ENCODE measurements at regions not wholly inside any gene's neighbourhood (a gene's known extent, or its start where the extent isn't known, plus 50 kb on each side); places are given as distances from the start of the nearest gene placed in this dataset.

DNA sequence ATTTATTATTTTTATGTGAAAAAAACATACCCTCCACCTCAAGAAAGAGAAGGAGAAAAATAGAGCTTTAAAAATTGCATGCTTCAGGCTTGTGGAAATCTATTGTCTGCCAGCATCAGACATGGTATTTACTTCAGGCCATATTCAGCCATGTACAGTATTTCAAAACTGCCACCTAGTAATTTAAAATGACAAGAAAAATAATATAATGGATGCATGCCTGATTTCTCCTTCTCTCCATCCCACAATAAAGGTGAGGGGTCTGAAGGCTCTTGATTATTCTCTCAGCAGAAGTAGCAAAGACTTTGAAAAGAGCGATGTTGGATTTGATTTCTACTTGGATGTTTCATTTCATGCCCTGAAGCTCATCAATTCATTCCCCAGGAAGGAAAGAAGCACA is 250.7 kb downstream of the TBC1D4 start:
- DNase-seq: no peak

DNA sequence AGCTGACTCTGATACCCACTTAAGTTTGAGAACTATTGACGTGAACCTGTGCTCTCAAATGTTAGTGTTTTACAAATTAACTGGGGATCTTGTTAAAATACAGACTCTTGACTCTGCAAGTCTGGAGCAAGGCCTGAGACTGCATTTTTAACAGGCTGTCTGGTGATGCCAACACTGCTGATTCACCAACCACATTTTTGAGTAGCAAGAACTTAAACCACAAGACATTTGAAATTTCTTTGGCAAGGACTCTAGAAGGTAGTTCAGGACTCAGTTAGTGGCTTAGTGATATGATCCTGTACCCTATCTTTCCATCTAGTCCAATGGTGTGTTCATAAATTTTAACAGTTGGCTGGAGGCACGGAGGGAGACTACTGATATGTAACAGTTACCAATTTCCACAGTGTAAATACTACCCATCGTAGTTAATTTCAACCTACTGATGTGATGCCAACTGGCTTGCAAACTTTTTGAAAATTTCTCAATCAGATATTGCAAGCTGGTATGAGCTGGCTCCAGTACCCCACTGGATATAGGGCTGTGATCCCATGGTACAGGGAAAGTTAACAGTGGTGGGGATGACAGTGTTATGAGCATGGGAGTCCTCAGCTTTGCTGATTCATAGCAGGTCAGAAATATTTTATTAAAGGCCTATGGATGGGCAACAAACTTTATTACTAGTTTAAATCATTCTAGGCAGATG is 255.1 kb downstream of the TBC1D4 start:
- no peak for DNase-seq

DNA sequence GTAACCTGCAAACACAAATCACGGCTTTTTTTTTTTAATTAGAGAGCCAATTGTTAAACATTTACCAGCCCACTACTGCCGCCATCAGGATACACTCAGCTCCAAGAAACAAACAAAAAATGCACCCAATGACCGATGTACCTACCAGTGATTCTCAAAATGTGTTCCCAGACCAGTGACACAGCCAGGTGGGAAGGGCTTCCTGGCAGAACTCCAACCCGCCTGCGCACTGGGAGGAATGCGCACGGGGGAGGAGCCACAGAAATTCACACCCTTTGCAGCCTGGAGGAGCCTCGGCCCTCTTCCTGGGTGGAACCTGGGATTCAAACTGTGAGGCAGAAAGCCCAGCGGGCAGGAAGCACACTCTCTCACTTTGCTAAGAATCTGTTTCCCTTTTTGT is 255.9 kb downstream of the TBC1D4 start:
- no peak for DNase-seq

DNA sequence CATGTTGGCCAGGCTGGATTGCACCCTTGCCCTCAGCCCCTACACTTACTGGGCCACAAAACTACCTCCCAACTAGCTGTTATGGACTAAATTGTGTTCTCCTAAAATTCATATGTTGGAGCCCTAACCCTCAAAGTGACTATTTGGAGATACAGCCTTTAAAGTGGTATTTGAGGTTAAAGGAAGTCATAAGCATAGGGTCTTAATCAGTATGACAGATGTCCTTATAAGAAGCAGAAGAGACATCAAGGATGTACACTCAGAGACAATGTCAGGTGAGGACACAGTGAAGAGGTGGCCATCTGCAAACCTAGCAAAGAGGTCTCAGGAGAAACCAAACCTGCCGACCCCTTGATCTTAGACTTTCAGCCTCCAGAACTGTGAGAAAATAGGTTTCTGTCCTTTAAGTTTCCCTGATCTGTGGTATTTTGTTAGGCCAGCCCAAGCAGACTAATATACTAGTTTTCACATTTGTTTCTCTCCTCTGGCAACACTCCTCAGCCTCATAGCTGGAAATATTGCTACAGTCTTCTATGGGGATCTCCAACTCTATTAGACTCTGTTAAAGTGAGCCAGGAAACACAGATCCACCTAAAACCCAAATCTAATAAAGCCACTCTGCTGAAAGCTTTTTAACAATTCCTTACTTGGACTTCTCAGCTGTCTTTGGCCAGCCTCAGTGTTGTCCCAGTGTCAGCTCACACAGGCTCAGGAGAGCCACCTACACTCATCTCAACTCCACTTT is 256.5 kb downstream of the TBC1D4 start:
- no peak for DNase-seq

DNA sequence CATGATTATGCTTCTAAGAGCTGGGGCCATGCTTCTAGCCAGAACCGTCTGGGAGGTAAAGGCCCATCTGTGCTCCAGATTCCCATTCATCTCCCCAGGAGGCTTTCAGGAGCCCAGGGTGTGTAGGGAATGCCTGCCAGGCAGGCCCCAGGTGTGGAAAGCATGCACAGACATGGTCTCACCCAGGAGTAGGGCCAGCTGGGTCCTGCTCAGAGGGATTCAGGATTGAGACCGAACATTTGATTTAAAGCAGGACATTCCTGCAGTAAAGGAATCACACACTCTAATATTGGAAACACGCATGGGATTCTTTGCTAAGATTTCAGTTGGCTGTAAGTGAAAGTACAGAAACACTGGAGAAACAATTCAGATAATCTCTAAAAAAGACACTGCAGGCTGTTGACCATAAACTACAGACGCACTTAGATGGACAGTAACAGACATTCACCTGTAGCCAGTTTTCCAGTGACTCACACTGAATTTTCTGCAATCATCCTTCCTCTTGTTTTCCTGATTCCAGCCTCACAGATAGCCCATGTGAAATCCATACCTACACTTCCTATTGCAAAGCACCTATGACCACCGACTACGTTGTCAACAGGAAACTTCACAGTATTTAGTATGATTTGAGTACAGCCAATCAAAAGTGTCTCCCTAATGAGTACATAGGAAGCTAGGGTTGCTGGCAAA is 257.8 kb downstream of the TBC1D4 start:
- DNase-seq: no peak

DNA sequence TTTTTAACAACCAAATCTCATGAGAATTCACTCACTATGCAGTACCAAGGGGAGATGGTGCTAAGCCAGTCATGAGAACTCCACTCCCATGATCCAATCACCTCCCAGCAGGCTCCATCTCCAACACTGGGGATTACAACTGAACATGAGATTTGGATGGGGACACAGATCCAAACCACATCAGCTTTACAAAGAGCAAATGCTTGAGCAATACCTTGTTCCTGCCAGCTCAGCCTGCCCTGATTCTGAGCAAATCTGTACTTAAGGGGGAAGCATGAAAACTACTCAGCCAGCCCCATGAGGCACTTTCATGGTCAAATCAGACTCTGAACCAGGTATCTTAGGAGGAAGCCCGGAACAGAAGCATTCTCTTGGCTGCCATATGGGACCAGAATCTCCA is 259.9 kb downstream of the TBC1D4 start:
- no peak for DNase-seq

DNA sequence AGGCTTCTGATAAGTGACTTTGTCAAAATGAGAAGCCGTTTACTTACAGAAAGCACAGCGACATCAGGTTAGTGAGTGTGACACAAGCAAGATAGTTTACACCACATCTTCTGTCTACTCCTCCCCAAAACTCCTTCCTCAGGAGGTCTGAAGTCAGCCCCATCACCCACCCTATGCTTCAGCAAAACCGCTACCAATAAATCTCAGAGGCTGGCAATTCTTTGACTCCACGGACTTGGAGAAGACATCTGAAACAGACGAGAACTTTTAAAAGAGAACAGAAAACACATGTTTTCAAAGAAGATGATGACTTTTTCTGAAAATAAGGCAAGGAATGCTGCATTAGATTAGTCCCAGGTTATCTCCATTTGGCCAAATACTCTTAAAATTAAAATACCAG is 261.1 kb downstream of the TBC1D4 start:
- DNase-seq: no peak

DNA sequence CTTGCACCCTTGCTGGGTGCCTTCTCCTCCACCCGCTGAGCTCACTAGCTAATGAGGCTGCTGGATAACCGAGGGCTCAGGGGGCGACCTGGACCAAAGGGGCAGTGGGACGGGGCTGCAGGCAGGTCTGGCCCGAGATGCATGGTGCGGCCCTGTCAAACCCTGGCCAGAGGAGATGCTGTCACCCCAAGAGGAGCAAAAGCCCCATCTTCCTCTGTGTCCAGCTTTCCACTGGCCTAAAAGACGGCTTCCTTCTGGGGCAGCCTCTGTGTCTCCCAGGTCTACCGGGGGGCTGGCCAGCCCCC is 261.8 kb downstream of the TBC1D4 start:
- DNase-seq: no peak

DNA sequence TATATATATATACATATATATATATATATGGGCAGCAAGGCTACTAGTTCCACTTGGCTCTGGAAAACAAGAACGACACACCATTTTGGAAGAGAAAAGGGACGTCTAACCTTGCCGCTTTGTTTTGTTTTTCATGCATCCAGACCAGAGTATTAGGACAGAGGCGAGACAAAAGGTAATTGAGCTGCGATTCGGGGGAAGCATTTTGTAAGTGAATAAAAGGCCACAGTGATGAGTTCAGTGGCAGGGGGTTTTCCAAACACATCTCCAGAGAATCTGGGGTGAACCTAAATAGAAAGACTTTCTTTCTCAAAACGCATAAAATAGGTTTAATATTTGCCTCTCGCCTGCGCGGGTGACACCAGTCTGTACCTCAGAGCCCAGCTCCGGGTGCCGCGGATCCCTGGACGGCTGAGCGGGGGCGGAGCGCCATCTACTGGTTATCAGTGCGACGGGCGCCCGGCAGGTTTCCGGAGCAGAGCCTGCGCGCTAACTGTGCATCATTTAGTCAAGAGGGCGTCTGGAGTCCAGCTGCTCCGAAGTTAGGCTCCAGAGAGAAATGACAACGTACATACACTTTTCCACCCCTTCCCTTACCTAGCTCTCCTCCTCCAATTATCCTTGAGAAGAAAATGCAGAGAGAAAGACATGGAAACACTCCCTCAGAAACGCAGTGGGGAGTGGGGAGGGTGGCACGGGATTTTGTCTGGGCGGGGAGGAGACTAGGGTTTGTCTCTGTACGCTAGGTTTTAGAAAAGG is 262.3 kb downstream of the TBC1D4 start:
- DNase-seq: peak; percentile 88

DNA sequence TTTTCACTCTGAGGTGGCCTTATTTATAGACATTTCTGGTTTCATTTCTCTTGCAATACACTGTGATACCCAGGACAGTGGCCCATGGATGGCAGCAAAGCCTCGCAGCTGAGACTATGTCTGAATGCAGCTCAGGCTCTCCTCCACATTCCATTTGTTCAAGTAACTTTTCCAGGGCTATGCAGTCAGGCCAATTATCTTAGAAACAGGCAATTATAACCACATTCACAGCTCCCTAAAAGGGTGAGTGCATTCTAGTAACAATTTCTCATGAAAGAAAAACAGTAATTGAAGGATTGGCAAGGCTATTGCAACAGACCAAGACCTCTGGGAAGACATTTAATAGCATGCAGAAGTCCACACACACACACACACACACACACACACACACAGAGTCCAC is 264.0 kb downstream of the TBC1D4 start:
- DNase-seq: no peak

DNA sequence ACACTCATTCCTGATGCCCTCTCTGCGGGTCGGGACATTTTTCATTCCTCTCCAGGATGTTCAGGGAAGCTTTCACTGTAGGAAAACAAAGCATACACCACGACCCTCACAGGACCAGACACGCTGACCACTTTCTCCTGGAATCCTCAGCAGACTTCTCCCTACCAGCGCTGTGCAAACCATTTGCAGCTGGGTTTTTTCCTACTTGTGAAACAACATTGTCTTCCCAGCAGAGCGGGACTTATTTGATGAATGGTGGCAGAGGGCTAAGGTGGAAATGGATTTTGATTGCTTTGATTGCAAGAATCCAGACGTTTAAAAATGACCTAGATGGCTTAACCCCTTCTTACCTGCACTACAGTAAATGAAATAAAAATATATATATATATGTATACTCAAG is 265.9 kb downstream of the TBC1D4 start:
- DNase-seq: no peak

DNA sequence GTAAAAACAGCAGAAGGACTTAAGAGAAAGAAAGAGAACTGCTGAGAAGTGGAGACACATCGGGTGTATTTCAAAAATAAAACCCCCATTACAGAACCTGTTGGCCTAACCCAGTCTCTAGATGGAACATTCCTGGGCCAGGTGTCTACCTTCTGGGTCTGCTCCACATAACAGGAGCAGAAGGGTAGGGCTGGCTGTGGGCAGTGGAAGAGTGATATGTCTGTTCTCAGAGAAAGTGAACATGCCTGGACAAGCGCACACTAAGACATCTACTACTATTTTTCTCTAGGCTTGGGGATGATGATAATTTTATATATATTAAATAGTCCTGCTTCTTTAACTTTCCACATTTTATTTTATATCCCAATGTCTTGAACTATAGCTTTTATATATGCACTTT is 267.1 kb downstream of the TBC1D4 start:
- no peak for DNase-seq

DNA sequence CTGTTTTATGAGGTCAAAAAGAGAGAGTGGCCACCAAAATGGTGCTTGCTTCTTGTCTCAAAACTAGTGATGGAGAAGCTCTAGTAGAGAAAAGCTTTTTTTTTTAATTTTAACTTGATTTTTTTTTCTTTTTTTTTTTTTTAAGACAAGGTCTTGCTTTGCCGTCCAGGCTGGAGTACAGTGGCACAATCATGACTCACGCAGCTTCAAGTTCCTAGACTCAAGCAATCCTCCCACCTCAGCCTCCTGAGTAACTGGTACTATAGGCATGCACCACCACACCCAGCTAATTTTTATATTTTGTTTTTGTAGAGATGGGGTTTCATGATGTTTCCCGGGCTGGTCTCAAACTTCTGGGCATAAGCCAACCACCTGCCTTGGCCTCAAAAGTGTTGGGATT is 279.0 kb downstream of the TBC1D4 start:
- DNase-seq: no peak

DNA sequence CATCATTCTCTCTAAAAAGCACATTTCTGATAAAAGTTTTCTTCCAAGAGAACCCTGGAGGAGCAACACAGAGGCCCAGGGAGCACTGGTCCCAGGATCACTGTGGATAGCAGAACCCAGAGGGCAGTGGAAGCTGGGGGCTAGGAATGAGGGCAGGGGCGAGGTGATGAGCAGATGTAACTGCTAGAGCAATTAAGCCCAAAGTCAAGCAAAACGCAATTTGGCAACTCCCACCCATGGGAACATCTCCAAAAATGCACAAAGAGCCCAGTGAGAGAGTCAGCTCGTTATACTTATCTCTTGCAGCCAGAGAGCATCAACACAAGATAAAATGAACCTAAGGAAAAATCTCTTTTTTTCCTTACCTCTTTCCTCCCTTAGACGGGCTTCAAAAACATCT is 284.2 kb downstream of the TBC1D4 start:
- no peak for DNase-seq

DNA sequence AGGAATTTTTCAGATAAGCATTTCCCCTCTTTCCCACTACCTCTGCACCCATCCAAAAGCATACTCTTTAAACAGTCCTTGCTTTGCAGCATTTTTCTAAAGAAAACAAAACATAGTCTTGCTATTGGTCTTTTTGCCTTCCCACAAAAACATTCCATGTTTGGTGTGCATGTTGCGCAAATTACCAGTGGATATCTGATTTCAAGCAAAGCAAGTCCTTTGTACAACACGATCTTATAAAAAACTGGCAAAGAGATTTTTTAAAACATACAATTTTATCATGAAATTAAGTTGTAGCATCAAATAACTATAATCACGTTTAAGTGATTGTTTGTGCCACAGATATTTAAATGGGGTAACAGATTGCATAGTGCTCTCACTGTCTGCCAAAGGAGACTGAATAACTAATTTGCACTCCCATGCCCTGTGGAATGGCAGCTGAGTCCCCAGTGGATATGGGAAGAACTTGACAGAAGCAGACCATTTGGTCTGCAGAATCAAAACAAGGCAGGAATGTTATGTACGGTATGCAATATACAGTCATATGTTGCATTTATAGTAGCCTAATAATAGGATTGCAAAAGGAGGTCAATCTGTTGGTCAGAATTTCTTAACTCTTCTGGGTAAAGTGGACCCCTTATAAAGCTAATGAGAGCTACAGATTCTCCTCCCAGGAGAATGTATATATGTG is 285.7 kb downstream of the TBC1D4 start:
- DNase-seq: no peak

DNA sequence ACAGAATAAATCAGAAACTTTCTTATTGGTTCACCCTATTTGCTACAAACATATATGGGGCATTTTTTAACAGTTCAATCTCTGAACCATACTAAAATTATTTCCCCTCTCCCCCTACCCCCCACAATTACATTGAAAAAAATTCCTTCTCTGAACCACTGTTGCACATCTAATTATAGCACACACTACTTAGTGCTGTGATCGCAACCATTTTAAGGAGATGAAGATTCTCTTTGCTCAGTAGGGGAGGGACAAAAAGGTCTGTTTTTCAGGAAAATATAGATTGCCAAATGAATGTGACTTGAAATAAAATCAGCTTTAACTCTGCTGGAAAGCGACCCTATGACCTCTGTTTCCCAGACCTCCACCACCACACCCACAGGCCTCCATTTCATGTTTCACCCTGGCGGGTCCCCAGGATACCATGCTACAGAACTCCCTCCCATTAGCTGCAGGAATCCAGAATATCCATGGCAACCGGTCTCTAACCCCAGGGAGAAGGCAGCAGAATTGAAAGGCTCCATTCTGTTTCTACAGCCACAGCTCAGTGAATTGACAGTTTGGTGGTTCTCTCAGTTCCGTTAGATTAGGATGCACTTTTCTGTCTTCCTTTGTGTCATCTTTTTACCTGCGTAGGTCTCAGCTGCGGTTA is 286.3 kb downstream of the TBC1D4 start:
- DNase-seq: no peak

DNA sequence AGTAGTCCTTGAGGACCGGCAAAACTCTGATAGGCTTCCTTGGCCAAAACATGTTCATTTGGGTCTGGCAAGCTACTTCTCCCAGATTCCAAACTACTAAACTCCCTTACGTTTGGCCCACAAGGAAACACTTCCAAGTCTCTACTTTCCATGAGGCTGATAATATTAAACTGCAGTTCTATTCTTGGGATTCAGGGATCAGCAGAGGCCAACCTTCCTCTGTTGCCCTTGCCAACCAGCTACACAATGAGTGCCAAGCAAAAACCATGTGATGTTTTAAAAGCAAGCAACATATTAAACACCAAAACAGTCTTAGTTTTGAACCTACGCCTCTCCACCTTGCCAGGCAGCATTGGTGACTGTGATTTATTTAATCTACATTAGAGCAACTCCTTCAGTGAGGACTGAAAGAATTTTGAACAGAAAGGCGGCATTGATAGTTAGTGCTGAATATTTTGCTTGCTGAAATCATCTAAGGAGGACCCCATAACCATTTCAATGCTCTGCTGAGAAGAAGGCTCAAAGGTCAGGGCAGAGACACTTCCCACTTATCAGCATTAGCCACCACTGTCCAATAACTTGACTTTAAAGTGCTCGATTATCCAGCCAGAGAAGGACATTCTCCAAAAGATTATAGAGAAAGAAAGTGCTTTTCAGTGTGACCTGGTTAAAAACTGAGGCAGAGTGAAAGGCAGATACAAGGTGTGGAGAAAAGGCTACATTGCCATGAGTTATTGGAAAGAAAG is 287.1 kb downstream of the TBC1D4 start:
- no peak for DNase-seq

DNA sequence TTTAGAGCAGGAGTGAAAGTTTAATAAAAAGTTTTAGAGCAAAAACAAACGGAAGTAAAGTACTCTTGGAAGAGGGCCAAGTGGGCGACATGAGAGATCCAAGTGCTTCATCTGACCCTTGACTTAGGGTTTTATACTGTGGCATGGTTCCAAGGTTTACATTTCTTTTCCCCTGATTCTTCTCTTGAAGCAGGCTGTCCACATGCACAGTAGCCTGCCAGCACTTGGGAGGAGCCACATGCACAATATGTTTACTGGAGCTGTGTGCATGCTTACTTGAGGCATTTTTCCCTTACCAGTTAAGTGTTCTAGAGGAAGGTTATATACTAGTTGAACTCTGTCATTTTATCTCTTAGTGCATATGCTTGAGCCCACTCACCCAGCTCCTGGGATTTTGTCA is 295.6 kb downstream of the TBC1D4 start:
- DNase-seq: no peak

DNA sequence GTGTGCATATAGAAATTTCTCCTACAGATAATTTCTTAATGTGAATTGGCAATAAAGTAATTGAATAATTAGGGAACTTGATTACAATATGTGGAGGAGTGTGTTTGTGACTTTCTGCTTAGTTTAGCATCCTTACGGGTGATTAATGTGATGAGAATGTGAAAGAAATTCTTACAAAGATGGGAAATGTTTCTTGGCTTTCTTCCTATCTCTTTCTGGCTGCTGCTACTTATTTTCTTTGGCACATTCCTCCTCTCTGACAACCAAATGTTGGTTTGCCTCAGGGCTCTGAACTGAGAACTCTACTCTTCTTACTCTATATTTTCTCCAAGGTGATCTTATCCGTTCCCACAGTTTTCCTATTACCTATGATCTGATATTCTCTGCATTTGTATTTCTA is 300.1 kb downstream of the TBC1D4 start:
- no peak for DNase-seq

DNA sequence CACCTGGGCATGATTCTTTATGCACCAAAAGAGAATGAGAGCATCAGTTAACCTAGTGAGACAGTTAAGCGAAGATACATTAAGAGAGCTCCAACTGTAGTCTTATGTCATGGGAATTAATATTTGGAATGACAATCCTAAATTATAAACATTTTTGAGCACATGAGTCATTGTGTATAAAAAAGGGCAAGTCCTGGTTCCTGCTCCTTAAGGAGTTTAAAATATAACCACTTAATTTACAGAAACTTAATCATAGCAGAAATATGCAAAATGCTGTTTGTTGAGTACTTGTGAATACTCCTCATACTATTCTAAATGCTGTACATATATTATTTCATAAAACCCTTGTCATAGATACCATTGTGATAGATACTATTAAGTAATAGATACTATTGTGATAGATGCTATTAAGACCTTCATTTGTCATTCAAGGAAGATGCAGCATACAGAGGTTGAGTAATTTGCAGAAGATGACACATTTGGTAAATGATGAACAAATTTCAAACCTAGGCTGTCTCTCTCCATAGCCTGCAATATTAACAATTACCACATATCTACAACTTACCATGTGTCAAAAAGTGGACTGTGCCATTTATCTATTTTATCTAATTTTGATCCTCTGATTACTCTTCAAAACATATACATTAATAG is 301.0 kb downstream of the TBC1D4 start:
- no peak for DNase-seq

DNA sequence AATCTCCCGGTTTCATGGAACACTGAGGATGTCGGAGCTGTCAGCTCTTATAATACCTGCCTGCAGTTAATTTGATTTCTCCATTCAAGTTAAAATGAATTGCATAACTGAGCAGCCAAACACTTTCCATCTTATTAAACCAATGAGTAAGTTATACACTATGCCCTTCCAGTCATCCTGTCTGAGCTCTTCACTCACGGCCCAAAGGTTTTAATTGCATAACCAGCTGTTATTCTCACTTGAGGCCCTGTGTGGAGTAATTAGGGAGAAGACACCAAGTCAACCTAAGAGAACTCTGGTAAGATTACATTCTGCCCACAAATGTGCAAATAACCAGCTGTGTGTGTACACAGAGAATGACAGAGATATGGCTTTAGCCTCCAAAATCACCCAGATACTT is 303.5 kb downstream of the TBC1D4 start:
- no peak for DNase-seq
